ENCODE measurements at regions not wholly inside any gene's neighbourhood (a gene's known extent, or its start where the extent isn't known, plus 50 kb on each side); places are given as distances from the start of the nearest gene placed in this dataset.
"Not testable (repeated sequence)": the region's sequence is repeated elsewhere in the genome, so short reads cannot be mapped to it uniquely, and the experiment has no call there.

- DNase-seq: not testable (repeated sequence)
Observed at GRCh38 chr10:46749470-46749869, 161.8 kb upstream of the PTPN20 start.

- not testable (repeated sequence) for DNase-seq
Observed at GRCh38 chr10:46753763-46754162, 157.5 kb upstream of the PTPN20 start.

GRCh38 chr10:46761471-46761870 lies 149.8 kb upstream of the PTPN20 start:
- not testable (repeated sequence) for DNase-seq

GRCh38 chr10:46768515-46769291 lies 142.5 kb upstream of the PTPN20 start:
- not testable (repeated sequence) for DNase-seq

DNA sequence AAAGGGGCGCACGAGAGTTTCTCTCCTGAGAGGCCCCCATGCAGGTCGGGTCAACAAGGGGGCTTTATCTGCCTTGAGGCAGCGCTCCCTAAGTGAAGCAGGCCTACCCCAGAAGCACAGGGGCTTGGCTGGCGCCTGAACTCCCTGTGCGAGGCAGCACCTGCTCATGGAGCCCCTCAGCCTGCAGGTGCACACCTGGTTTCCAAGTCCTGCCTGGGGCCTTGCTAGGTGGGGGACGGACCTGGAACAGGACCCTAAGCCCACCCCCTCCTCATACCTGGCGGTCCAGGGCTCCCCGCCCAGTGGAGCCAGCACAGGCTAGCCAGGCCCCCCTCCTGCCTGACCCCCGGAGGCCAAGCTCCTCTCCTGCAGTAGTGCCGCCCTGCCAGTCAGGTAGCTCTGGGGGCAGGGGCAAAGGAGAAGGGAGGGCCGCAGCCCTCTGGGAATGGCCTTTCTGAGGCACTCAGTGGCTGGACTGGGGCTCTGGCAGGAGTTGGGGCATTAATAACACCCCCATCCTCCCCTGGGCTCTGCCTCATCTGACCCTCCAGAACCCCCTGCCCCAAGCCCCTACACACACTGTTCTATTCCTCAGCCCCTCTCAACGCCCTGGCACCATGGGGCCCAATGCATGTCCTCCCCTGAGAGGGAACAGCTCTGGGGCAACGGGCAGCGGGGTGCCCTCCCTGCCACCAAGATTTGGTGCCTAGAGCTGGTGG lies 137.9 kb upstream of the PTPN20 start:
- not testable (repeated sequence) for DNase-seq

GRCh38 chr10:46773897-46774236 lies 137.4 kb upstream of the PTPN20 start:
- peak; percentile 28 for DNase-seq

GRCh38 chr10:46774366-46774765 lies 136.9 kb upstream of the PTPN20 start:
- not testable (repeated sequence) for DNase-seq

DNA sequence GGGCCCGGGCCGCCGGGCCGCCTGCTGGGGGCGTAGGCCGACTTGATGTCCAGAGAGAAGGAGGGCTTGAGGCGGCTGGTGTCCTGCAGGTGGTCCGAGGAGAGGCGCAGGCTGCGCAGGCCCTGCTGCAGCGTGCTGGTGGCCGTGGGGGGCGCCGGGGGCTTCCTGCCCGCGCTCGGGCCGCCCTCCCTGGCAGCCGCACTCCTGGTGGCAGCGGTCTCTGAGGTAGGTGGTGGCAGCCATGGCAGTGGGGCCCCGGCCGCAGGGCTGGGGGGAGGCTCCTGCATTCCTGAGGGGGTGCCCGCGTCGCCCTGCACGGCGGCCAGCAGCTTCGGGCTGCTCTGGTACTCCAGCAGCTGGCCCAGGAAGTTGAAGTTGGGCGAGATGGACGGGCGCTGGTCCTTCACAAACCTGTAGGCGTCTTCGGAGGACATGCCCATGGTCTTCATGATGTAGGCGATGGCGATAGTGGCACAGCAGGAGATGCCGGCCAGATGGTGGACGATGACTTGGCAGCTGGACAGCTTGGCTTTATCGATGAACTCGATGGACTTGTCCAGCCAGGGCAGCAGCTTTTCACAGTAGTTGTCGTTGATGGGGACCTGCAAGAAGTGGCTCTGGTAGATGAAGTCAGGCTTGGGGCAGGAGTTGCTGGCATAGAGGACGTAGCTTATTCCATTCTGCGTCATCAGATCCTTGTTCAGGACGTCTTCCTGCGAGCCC lies 136.1 kb upstream of the PTPN20 start:
- not testable (repeated sequence) for DNase-seq

- not testable (repeated sequence) for DNase-seq
Observed at GRCh38 chr10:46775668-46776059, 135.6 kb upstream of the PTPN20 start.

GRCh38 chr10:46779571-46779970 lies 131.7 kb upstream of the PTPN20 start:
- not testable (repeated sequence) for DNase-seq

GRCh38 chr10:46780164-46780563 lies 131.1 kb upstream of the PTPN20 start:
- not testable (repeated sequence) for DNase-seq

- DNase-seq: not testable (repeated sequence)
Observed at GRCh38 chr10:46781001-46781400, 130.2 kb upstream of the PTPN20 start.

- not testable (repeated sequence) for DNase-seq
Observed at GRCh38 chr10:46782001-46782874, 129.0 kb upstream of the PTPN20 start.

DNA sequence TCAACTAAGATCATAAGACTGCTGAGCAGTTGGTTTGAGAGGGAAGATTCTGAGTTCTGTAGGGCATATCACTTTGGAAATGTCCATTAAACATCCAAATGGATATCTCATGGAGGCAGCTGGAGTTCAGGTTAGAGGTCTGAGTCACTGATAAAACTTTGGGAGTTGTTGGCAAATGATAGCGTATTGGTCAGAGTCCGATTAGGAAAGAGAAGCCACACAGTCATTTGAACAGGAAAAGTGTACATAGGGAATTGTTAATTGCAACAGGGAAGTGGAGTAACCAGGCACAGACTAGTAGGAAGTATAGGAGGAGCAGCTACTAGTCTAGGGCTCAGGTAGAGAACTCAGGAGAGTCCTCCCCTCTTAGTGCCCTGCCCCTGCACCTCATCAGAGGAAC lies 126.6 kb upstream of the PTPN20 start:
- DNase-seq: not testable (repeated sequence)

- DNase-seq: not testable (repeated sequence)
Observed at GRCh38 chr10:46786125-46786517, 125.1 kb upstream of the PTPN20 start.

DNA sequence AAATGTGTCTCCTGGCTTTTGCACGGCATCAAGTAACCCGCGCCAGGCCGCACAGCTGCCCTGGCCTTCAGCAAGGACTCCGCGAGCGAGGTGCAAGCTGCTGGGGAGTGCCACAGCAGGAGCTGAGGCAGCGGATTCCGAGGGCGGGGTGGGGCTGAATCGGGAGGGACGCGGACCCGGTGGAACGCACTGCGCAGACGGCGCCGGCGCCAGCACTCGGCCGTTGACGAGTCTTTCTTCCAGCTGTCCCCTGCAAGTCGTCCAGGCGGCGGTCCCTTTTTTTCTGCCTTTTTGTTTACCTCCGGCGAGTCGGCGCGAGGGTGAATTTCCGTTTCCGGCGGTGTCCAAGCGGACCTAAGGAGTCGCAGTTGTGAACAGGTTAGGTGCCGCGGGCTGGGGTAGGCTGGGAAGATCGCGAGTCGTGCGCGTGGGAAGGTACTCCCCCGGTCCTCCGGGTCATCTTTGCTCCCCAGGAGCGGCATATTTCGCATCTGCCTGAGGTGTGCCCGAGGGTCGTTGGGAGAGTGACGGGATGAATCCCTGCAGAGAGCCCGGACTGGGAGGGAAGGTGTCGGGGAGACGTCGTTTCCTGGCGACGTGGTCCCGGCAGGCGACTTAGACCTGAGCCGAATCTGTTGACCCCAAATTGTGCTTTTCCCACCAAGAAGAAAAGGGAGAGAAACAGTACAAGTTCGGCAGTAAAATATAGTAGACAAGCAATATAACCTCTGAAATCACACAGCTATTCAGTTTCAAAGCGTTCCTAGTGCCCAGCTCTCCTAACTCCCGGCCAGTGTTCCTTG lies 124.5 kb upstream of the PTPN20 start:
- DNase-seq: peak; percentile 52

DNA sequence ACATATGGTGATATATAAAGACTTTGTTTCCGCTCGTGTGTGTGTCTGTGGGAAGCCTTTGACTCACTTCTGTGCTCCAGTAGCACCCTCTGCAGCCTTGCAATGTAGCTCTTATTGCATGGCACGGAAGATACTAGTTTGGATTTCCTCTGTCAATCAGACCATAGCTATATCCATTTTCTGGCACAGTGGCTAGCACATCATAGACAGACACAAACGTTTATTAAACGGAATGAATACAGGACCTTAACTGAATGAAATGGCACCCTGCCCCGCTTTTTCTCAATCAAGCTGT lies 124.0 kb upstream of the PTPN20 start:
- peak; percentile 49 for DNase-seq

- DNase-seq: not testable (repeated sequence)
Observed at GRCh38 chr10:46792657-46793357, 118.4 kb upstream of the PTPN20 start.

- DNase-seq: not testable (repeated sequence)
Observed at GRCh38 chr10:46796351-46796750, 114.9 kb upstream of the PTPN20 start.

- DNase-seq: not testable (repeated sequence)
Observed at GRCh38 chr10:46802010-46802409, 109.2 kb upstream of the PTPN20 start.

DNA sequence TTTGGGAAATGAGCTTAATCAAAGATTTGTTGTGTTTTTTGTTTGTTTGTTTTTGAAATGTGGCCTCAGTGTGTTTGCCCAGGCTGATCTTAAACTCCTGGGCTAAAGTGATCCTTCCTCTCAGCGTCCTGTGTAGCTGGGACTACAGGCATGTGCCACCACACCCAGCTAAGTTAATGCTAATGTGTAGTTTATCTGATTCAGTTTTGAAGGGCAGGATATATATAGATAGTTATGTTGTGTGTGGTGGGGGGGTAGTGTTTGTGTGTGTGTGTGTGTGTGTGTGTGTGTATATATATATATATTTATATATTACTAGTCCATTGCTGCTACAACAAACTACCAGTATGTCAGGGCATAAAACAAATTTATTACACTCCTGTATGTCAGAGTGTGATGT lies 108.1 kb upstream of the PTPN20 start:
- DNase-seq: not testable (repeated sequence)

Data from CD4-positive, alpha-beta T cell treated with Interleukin-17A for 4 hours (primary cell).